ENCODE measurements at regions not wholly inside any gene's neighbourhood (a gene's known extent, or its start where the extent isn't known, plus 50 kb on each side); places are given as distances from the start of the nearest gene placed in this dataset.

DNA sequence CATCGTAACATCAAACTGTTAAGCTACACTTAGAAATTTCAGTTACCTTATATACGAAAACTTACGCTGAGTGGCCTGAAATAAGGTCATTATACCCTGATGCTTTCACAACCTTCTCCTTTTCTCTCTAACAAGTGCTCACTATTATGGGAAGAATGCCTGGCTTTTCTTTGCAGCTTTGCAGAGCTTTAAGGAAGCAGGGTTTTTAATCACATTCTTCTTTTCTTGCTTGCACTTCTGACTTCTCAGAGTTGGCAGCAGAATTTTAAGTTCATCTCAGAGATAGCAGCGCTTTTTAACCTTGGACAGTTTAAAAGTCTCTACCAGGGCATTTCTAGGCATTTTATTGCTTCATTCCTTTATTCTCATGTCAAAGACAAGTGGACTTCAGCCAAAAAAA lies 285.1 kb downstream of the SPRY2 start:
- TF ChIP-seq, protein P1, sequence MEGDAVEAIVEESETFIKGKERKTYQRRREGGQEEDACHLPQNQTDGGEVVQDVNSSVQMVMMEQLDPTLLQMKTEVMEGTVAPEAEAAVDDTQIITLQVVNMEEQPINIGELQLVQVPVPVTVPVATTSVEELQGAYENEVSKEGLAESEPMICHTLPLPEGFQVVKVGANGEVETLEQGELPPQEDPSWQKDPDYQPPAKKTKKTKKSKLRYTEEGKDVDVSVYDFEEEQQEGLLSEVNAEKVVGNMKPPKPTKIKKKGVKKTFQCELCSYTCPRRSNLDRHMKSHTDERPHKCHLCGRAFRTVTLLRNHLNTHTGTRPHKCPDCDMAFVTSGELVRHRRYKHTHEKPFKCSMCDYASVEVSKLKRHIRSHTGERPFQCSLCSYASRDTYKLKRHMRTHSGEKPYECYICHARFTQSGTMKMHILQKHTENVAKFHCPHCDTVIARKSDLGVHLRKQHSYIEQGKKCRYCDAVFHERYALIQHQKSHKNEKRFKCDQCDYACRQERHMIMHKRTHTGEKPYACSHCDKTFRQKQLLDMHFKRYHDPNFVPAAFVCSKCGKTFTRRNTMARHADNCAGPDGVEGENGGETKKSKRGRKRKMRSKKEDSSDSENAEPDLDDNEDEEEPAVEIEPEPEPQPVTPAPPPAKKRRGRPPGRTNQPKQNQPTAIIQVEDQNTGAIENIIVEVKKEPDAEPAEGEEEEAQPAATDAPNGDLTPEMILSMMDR (IDR thresholded peaks at IDR 0.05) = no peak
- TF ChIP-seq POLR2A (IDR thresholded peaks at IDR 0.05) = no peak
